ENCODE measurements at regions not wholly inside any gene's neighbourhood (a gene's known extent, or its start where the extent isn't known, plus 50 kb on each side); places are given as distances from the start of the nearest gene placed in this dataset.
"Not testable (repeated sequence)": the region's sequence is repeated elsewhere in the genome, so short reads cannot be mapped to it uniquely, and the experiment has no call there.

- Histone ChIP-seq H3K9ac (ENCODE audit: insufficient read depth, low read length) (no peak overlapping the region), H2AFZ (ENCODE audit: low read length) (no peak overlapping the region), H3K9me3 (ENCODE audit: control insufficient read depth, insufficient read depth, low read depth, low read length) (no peaks in the 10 kb centered on the region), H3K27ac (ENCODE audit: insufficient read depth, low read length) (no peak overlapping the region), H3K36me3 (ENCODE audit: control insufficient read depth, insufficient read depth, low read length) (no peaks in the 10 kb centered on the region), H4K20me1 (ENCODE audit: control insufficient read depth, extremely low read depth, insufficient read depth, low read length) (no peaks in the 10 kb centered on the region), H3K27me3 (ENCODE audit: control insufficient read depth, insufficient read depth, low read length) (no peaks in the 10 kb centered on the region), H3K4me1 (ENCODE audit: control insufficient read depth, extremely low read depth, insufficient read depth, low read length) (no peaks in the 10 kb centered on the region), H3K79me2 (ENCODE audit: control insufficient read depth, insufficient read depth, low read length) (no peaks in the 10 kb centered on the region), H3K4me2 (ENCODE audit: extremely low read depth, insufficient read depth, low read length) (no peak overlapping the region), H3K4me3 (replicated peaks in 1 of 4; ENCODE audit: control extremely low read depth in 1 of 4, insufficient read depth in 1 of 4, low read depth in 3 of 4, low read length in 4 of 4) (no peak overlapping the region)
- DNase-seq (ENCODE audit: low read depth in 2 of 2) = no peak
- no peak for TF ChIP-seq CTCF (conservative IDR thresholded peaks at IDR 0.05 in 1 of 2, IDR thresholded peaks at IDR 0.05 in 1 of 2; ENCODE audit: low read depth in 1 of 2, low read length in 2 of 2)
- no peak for TF ChIP-seq EZH2 (IDR thresholded peaks at IDR 0.05; ENCODE audit: low read length, missing control alignments)
Observed at GRCh38 chr2:230602562-230603230, 109.9 kb upstream of the CAB39 start.

- H3K27me3 ChIP-seq (ENCODE audit: control insufficient read depth, insufficient read depth, low read length); H3K4me2 ChIP-seq (ENCODE audit: extremely low read depth, insufficient read depth, low read length); H3K79me2 ChIP-seq (ENCODE audit: control insufficient read depth, insufficient read depth, low read length); DNase-seq (ENCODE audit: low read depth in 2 of 2); H3K4me1 ChIP-seq (ENCODE audit: control insufficient read depth, extremely low read depth, insufficient read depth, low read length); H3K36me3 ChIP-seq (ENCODE audit: control insufficient read depth, insufficient read depth, low read length); H3K9me3 ChIP-seq (ENCODE audit: control insufficient read depth, insufficient read depth, low read depth, low read length); H2AFZ ChIP-seq (ENCODE audit: low read length); H3K27ac ChIP-seq (ENCODE audit: insufficient read depth, low read length); H3K4me3 ChIP-seq (replicated peaks in 1 of 4; ENCODE audit: control extremely low read depth in 1 of 4, insufficient read depth in 1 of 4, low read depth in 3 of 4, low read length in 4 of 4); H3K9ac ChIP-seq (ENCODE audit: insufficient read depth, low read length); H4K20me1 ChIP-seq (ENCODE audit: control insufficient read depth, extremely low read depth, insufficient read depth, low read length): not testable (repeated sequence)
Observed at GRCh38 chr2:230603317-230603716, 109.3 kb upstream of the CAB39 start.

GRCh38 chr2:230604158-230604557 lies 108.5 kb upstream of the CAB39 start:
- not testable (repeated sequence) for H4K20me1 ChIP-seq (ENCODE audit: control insufficient read depth, extremely low read depth, insufficient read depth, low read length); H2AFZ ChIP-seq (ENCODE audit: low read length)

GRCh38 chr2:230614040-230614439 lies 98.6 kb upstream of the CAB39 start:
- Histone ChIP-seq H3K4me3 (replicated peaks in 1 of 4; ENCODE audit: control extremely low read depth in 1 of 4, insufficient read depth in 1 of 4, low read depth in 3 of 4, low read length in 4 of 4) (no peak overlapping the region), H3K79me2 (ENCODE audit: control insufficient read depth, insufficient read depth, low read length) (no peaks in the 10 kb centered on the region), H3K9me3 (ENCODE audit: control insufficient read depth, insufficient read depth, low read depth, low read length) (no peaks in the 10 kb centered on the region), H2AFZ (ENCODE audit: low read length) (no peak overlapping the region), H4K20me1 (ENCODE audit: control insufficient read depth, extremely low read depth, insufficient read depth, low read length) (no peaks in the 10 kb centered on the region), H3K4me1 (ENCODE audit: control insufficient read depth, extremely low read depth, insufficient read depth, low read length) (peaks cover 7% of the 10 kb centered on the region), H3K36me3 (ENCODE audit: control insufficient read depth, insufficient read depth, low read length) (no peaks in the 10 kb centered on the region), H3K27ac (ENCODE audit: insufficient read depth, low read length) (no peak overlapping the region), H3K27me3 (ENCODE audit: control insufficient read depth, insufficient read depth, low read length) (no peaks in the 10 kb centered on the region), H3K4me2 (ENCODE audit: extremely low read depth, insufficient read depth, low read length) (no peak overlapping the region), H3K9ac (ENCODE audit: insufficient read depth, low read length) (no peak overlapping the region)
- DNase-seq (ENCODE audit: low read depth in 2 of 2) = no peak
- no peak for TF ChIP-seq CTCF (conservative IDR thresholded peaks at IDR 0.05 in 1 of 2, IDR thresholded peaks at IDR 0.05 in 1 of 2; ENCODE audit: low read depth in 1 of 2, low read length in 2 of 2)
- no peak for TF ChIP-seq EZH2 (IDR thresholded peaks at IDR 0.05; ENCODE audit: low read length, missing control alignments)

More at GRCh38 chr2:230604158-230604557, 108.5 kb upstream of the CAB39 start:
- H3K79me2 ChIP-seq (ENCODE audit: control insufficient read depth, insufficient read depth, low read length); H3K4me2 ChIP-seq (ENCODE audit: extremely low read depth, insufficient read depth, low read length); H3K27me3 ChIP-seq (ENCODE audit: control insufficient read depth, insufficient read depth, low read length); H3K9me3 ChIP-seq (ENCODE audit: control insufficient read depth, insufficient read depth, low read depth, low read length); H3K4me3 ChIP-seq (replicated peaks in 1 of 4; ENCODE audit: control extremely low read depth in 1 of 4, insufficient read depth in 1 of 4, low read depth in 3 of 4, low read length in 4 of 4); H3K4me1 ChIP-seq (ENCODE audit: control insufficient read depth, extremely low read depth, insufficient read depth, low read length); DNase-seq (ENCODE audit: low read depth in 2 of 2); H3K27ac ChIP-seq (ENCODE audit: insufficient read depth, low read length); H3K9ac ChIP-seq (ENCODE audit: insufficient read depth, low read length); H3K36me3 ChIP-seq (ENCODE audit: control insufficient read depth, insufficient read depth, low read length): not testable (repeated sequence)

All from fibroblast of lung (primary cell).